ENCODE measurements at regions not wholly inside any gene's neighbourhood (a gene's known extent, or its start where the extent isn't known, plus 50 kb on each side); places are given as distances from the start of the nearest gene placed in this dataset.

- TF ChIP-seq CTCF (IDR thresholded peaks at IDR 0.05; ENCODE audit: insufficient read depth, low read length, poor library complexity, severe bottlenecking), result no peak
- TF ChIP-seq EZH2phosphoT487 (conservative IDR thresholded peaks at IDR 0.05; ENCODE audit: low read length), result no peak
Measured at GRCh38 chr6:111949546-111949945, 76.3 kb upstream of the FYN start.

Measured in SU-DHL-6 (cell line).